Keratinocyte (primary cell): ENCODE measurements at regions not wholly inside any gene's neighbourhood (a gene's known extent, or its start where the extent isn't known, plus 50 kb on each side); places are given as distances from the start of the nearest gene placed in this dataset.

ENCODE experiments used
- DNase-seq: peaks from one replicate; pipeline ENCODE4 v3.0.0-alpha.2; 2011; ENCODE audit warnings: low read depth, missing footprints, low spot score
- FAIRE-seq: peaks from 2 replicates; lab custom pipeline; 2011; peaks lifted over from hg19 to GRCh38; lab: Jason Lieb, UNC
- H2AFZ ChIP-seq: 2 replicates; pipeline ENCODE4 v1.6.0; 2012; ENCODE audit warnings: low read length, control low read depth, inconsistent platforms; ENCODE audit not compliant: control insufficient read depth
- H3K27ac ChIP-seq: 2 replicates; pipeline ENCODE4 v1.5.1; 2011; ENCODE audit warnings: low read length; ENCODE audit not compliant: control insufficient read depth, insufficient read depth
- H3K27me3 ChIP-seq: 3 replicates; pipeline ENCODE4 v1.6.0; 2011; ENCODE audit warnings: low read length; ENCODE audit not compliant: control insufficient read depth, insufficient read depth; ENCODE audit errors: extremely low read depth
- H3K36me3 ChIP-seq, 2 experiments: 2 replicates in 1 of 2; 3 replicates in 1 of 2; pipeline ENCODE4 v1.5.1; 2011; ENCODE audit warnings: low read length in 2 of 2, mild to moderate bottlenecking in 1 of 2; ENCODE audit not compliant: control insufficient read depth in 2 of 2, insufficient read depth in 2 of 2; ENCODE audit errors: extremely low read depth in 1 of 2
- H3K4me1 ChIP-seq: 3 replicates; pipeline ENCODE4 v1.5.1; 2011; ENCODE audit warnings: low read length; ENCODE audit not compliant: control insufficient read depth, insufficient read depth; ENCODE audit errors: extremely low read depth
- H3K4me2 ChIP-seq: 3 replicates; pipeline ENCODE4 v1.6.0; 2011; ENCODE audit warnings: low read depth, low read length; ENCODE audit not compliant: control insufficient read depth, insufficient read depth; ENCODE audit errors: extremely low read depth
- H3K4me3 ChIP-seq, 3 experiments: fragments of 200-600 bp in 1 of 3; sonication (generic) in 1 of 3; 2 replicates in 2 of 3; 3 replicates in 1 of 3; pipeline ENCODE4 v1.5.1; 2011 to 2016; ENCODE audit warnings: low read length in 3 of 3, mild to moderate bottlenecking in 3 of 3, control low read depth in 2 of 3, inconsistent platforms in 1 of 3, low read depth in 1 of 3, mixed read lengths in 1 of 3, mixed run types in 1 of 3, moderate library complexity in 1 of 3; ENCODE audit not compliant: control insufficient read depth in 2 of 3, insufficient read depth in 2 of 3; ENCODE audit errors: extremely low read depth in 1 of 3
- H3K79me2 ChIP-seq: 2 replicates; pipeline ENCODE4 v1.6.0; 2012; ENCODE audit warnings: low read length; ENCODE audit not compliant: control insufficient read depth, insufficient read depth
- H3K9ac ChIP-seq: 3 replicates; pipeline ENCODE4 v1.6.0; 2011; ENCODE audit warnings: low read length; ENCODE audit not compliant: control insufficient read depth, insufficient read depth; ENCODE audit errors: extremely low read depth
- H3K9me1 ChIP-seq: 3 replicates; pipeline ENCODE4 v1.6.0; 2011; ENCODE audit warnings: low read length; ENCODE audit not compliant: control insufficient read depth, insufficient read depth; ENCODE audit errors: extremely low read depth
- H3K9me3 ChIP-seq: 2 replicates; pipeline ENCODE4 v1.5.1; 2012; ENCODE audit warnings: low read depth, low read length; ENCODE audit not compliant: control insufficient read depth
- H4K20me1 ChIP-seq: 3 replicates; pipeline ENCODE4 v1.6.0; 2011; ENCODE audit warnings: low read length; ENCODE audit not compliant: control insufficient read depth, insufficient read depth; ENCODE audit errors: extremely low read depth
- EZH2 ChIP-seq: IDR thresholded peaks from one replicate; pipeline ENCODE4 v1.6.1; 2012; ENCODE audit warnings: inconsistent platforms, mild to moderate bottlenecking, low read length, moderate library complexity
- dilution Hi-C: fragments of 300-500 bp; cut with MboI; formaldehyde crosslinking; loops from one replicate; pipeline ENCODE4 v1.7.0; 2020; ENCODE audit warnings: low sequenced_read_pairs; ENCODE audit not compliant: extremely low pct_ligation_motif_present
- TF ChIP-seq, protein P1 (sequence below), 3 experiments: IDR thresholded peaks in 1 of 3; conservative IDR thresholded peaks in 1 of 3; optimal IDR thresholded peaks in 1 of 3; 2 replicates in 2 of 3; 3 replicates in 1 of 3; pipeline versions ENCODE3 to v1.5.1; 2011; ENCODE audit warnings: low read length in 3 of 3, mild to moderate bottlenecking in 3 of 3, moderate library complexity in 2 of 3, control low read depth in 1 of 3, inconsistent platforms in 1 of 3; ENCODE audit not compliant: insufficient read depth in 2 of 3; ENCODE audit errors: extremely low read depth in 1 of 3

DNA sequence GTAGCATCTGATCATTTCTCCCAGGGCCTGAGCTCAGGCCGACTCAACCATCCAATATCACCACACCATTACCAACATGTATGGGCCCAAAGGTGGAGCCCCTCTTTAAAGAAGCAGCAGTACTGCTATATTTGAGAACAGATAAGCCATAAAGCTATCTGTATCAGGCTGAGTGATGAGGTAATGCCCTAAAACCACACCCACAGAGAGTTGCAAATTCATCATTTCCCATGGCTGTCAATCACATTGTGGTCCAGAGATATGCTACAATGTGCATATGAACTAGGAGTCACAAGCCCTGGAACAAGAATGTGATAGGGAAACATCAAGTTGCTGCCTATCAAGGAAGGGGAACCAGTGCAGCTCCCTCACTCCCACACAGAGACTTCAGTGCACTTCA is 52.6 kb upstream of the GALNT13 start:
- dilution Hi-C loops: no loop called here
- H3K4me3 ChIP-seq: no peak overlapping the region

DNA sequence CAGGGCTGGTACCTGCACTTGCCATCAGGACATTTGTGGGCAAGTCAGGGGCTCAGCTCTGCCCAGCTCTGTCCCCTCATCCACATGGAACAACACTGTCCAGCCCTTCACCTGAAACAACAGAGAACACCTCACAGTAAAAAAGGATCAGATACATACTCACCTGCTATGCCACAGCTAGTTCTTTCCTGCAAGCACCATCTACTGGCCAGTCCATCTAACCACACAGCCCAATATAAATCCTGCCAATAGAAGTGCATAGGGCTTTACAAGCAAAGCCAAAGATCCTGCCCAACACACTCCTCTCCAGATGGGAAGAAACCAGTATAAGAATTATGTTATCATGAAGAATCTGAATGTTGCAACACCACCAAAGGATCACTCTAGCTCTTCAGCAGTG is 52.2 kb upstream of the GALNT13 start:
- no peaks in the 10 kb centered on the region for H3K4me1 ChIP-seq
- no peaks in the 10 kb centered on the region for H4K20me1 ChIP-seq
- H3K9me3 ChIP-seq: peaks cover 3% of the 10 kb centered on the region
- dilution Hi-C loops: no loop called here
- H3K9ac ChIP-seq: no peak overlapping the region
- H3K4me2 ChIP-seq: no peak overlapping the region
- no peak overlapping the region for H2AFZ ChIP-seq
- no peaks in the 10 kb centered on the region for H3K36me3 ChIP-seq
- no peak overlapping the region for H3K27ac ChIP-seq
- H3K9me1 ChIP-seq: no peaks in the 10 kb centered on the region
- DNase-seq: no peak
- H3K79me2 ChIP-seq: no peaks in the 10 kb centered on the region
- no peak overlapping the region for H3K4me3 ChIP-seq
- no peak for TF ChIP-seq EZH2
- TF ChIP-seq, protein P1, sequence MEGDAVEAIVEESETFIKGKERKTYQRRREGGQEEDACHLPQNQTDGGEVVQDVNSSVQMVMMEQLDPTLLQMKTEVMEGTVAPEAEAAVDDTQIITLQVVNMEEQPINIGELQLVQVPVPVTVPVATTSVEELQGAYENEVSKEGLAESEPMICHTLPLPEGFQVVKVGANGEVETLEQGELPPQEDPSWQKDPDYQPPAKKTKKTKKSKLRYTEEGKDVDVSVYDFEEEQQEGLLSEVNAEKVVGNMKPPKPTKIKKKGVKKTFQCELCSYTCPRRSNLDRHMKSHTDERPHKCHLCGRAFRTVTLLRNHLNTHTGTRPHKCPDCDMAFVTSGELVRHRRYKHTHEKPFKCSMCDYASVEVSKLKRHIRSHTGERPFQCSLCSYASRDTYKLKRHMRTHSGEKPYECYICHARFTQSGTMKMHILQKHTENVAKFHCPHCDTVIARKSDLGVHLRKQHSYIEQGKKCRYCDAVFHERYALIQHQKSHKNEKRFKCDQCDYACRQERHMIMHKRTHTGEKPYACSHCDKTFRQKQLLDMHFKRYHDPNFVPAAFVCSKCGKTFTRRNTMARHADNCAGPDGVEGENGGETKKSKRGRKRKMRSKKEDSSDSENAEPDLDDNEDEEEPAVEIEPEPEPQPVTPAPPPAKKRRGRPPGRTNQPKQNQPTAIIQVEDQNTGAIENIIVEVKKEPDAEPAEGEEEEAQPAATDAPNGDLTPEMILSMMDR (optimal IDR thresholded peaks at IDR 0.05 in 1 of 3, IDR thresholded peaks at IDR 0.05 in 1 of 3, conservative IDR thresholded peaks at IDR 0.05 in 1 of 3; ENCODE audit: extremely low read depth in 1 of 3, insufficient read depth in 2 of 3, low read length in 3 of 3): peak in 1 of 3 experiments; percentile 14
- no peaks in the 10 kb centered on the region for H3K27me3 ChIP-seq
- FAIRE-seq: no peak

More for the DNA sequence above, 52.6 kb upstream of the GALNT13 start:
- Histone ChIP-seq H3K4me2 (no peak overlapping the region), H3K9me1 (no peaks in the 10 kb centered on the region), H4K20me1 (no peaks in the 10 kb centered on the region), H3K27me3 (no peaks in the 10 kb centered on the region), H3K79me2 (no peaks in the 10 kb centered on the region), H3K9me3 (peaks cover 3% of the 10 kb centered on the region), H2AFZ (no peak overlapping the region), H3K4me1 (no peaks in the 10 kb centered on the region), H3K9ac (no peak overlapping the region), H3K27ac (no peak overlapping the region), H3K36me3 (no peaks in the 10 kb centered on the region)
- DNase-seq: no peak
- TF ChIP-seq EZH2: no peak
- TF ChIP-seq, protein P1 (optimal IDR thresholded peaks at IDR 0.05 in 1 of 3, IDR thresholded peaks at IDR 0.05 in 1 of 3, conservative IDR thresholded peaks at IDR 0.05 in 1 of 3; ENCODE audit: extremely low read depth in 1 of 3, insufficient read depth in 2 of 3, low read length in 3 of 3): no peak
- no peak for FAIRE-seq
